SK-N-SH (cell line): ENCODE measurements at regions not wholly inside any gene's neighbourhood (a gene's known extent, or its start where the extent isn't known, plus 50 kb on each side); places are given as distances from the start of the nearest gene placed in this dataset.

Source experiments
- CTCF ChIA-PET: fragments of 300-600, 350-600 bp; formaldehyde crosslinking; extraction: SDS; loops from one replicate; lab custom pipeline; 2021; lab: Yijun Ruan, JAX
- POLR2A ChIA-PET: fragments of 350-600 bp; sonication (Branson Sonifier 250); formaldehyde crosslinking; extraction: SDS; loops from one replicate; lab custom pipeline; 2020; ENCODE audit warnings: antibody characterized with exemption, inconsistent platforms; lab: Yijun Ruan, JAX
- DNase-seq: peaks from one replicate; pipeline ENCODE4 v3.0.0; 2012
- H2AFZ ChIP-seq: fragments of 200-600 bp; sonication (generic); 2 replicates; pipeline ENCODE4 v1.8.1; 2016; ENCODE audit warnings: antibody characterized with exemption, mild to moderate bottlenecking, low read depth
- H3F3A ChIP-seq: fragments of 200-600 bp; sonication (generic); replicated peaks from 2 replicates; pipeline ENCODE3; 2016; ENCODE audit warnings: antibody characterized with exemption, mild to moderate bottlenecking; ENCODE audit not compliant: insufficient read depth
- H3K27ac ChIP-seq, 2 experiments: fragments of 200-500 bp in 1 of 2; fragments of 200-600 bp in 1 of 2; sonication (Bioruptor generic) in 1 of 2; sonication (generic), shearing (Covaris generic) in 1 of 2; 2 replicates each; pipeline versions ENCODE4 v1.5.1 to v1.6.1; 2014 to 2016; ENCODE audit warnings: low read depth in 2 of 2, inconsistent platforms in 1 of 2, low read length in 1 of 2, mild to moderate bottlenecking in 1 of 2, mixed read lengths in 1 of 2
- H3K27me3 ChIP-seq: fragments of 200-600 bp; sonication (generic), shearing (Covaris generic); 2 replicates; pipeline ENCODE4 v1.6.1; 2016; ENCODE audit warnings: mixed run types; ENCODE audit not compliant: insufficient read depth
- H3K36me3 ChIP-seq, 2 experiments: fragments of 200-500 bp in 1 of 2; fragments of 200-600 bp in 1 of 2; sonication (Bioruptor generic) in 1 of 2; sonication (generic) in 1 of 2; replicated peaks in 1 of 2; 2 replicates each; pipeline versions ENCODE3 to v1.5.1; 2014 to 2016; ENCODE audit warnings: low read length in 1 of 2, mild to moderate bottlenecking in 1 of 2; ENCODE audit not compliant: insufficient read depth in 2 of 2, control insufficient read depth in 1 of 2
- H3K4me1 ChIP-seq, 2 experiments: fragments of 200-500 bp in 1 of 2; fragments of 200-600 bp in 1 of 2; sonication (Bioruptor generic) in 1 of 2; sonication (generic), shearing (Covaris generic) in 1 of 2; 2 replicates each; pipeline versions ENCODE4 v1.5.1 to v1.6.1; 2014 to 2016; ENCODE audit warnings: low read depth in 1 of 2, low read length in 1 of 2, mixed run types in 1 of 2; ENCODE audit not compliant: insufficient read depth in 2 of 2, control insufficient read depth in 1 of 2
- H3K4me2 ChIP-seq: fragments of 200-600 bp; sonication (generic), shearing (Covaris generic); 2 replicates; pipeline ENCODE4 v1.6.1; 2017; ENCODE audit warnings: mixed run types
- H3K4me3 ChIP-seq, 2 experiments: fragments of 200-500 bp in 1 of 2; fragments of 200-600 bp in 1 of 2; sonication (Bioruptor generic) in 1 of 2; sonication (generic), shearing (Covaris generic) in 1 of 2; 2 replicates each; pipeline versions ENCODE4 v1.5.1 to v1.8.1; 2014 to 2016; ENCODE audit warnings: low read depth in 2 of 2, inconsistent platforms in 1 of 2, low read length in 1 of 2, mild to moderate bottlenecking in 1 of 2, mixed read lengths in 1 of 2, moderate library complexity in 1 of 2
- H3K79me2 ChIP-seq: fragments of 200-600 bp; sonication (generic); 2 replicates; pipeline ENCODE4 v1.8.1; 2017; ENCODE audit warnings: mild to moderate bottlenecking; ENCODE audit not compliant: insufficient read depth
- H3K9ac ChIP-seq: fragments of 200-600 bp; sonication (generic); 2 replicates; pipeline ENCODE4 v1.6.1; 2017; ENCODE audit warnings: mixed run types
- H3K9me2 ChIP-seq: fragments of 200-600 bp; sonication (generic); 2 replicates; pipeline ENCODE4 v1.6.1; 2017; ENCODE audit warnings: mixed run types
- H3K9me3 ChIP-seq: fragments of 200-600 bp; sonication (generic); 2 replicates; pipeline ENCODE4 v1.6.1; 2017; ENCODE audit warnings: mixed run types, mild to moderate bottlenecking, moderate library complexity
- H4K20me1 ChIP-seq: fragments of 200-600 bp; sonication (generic); 2 replicates; pipeline ENCODE4 v1.6.1; 2017; ENCODE audit warnings: mild to moderate bottlenecking, mixed run types; ENCODE audit not compliant: insufficient read depth
- CTCF ChIP-seq: fragments of 200-600 bp; sonication (generic); IDR thresholded peaks from 2 replicates; pipeline ENCODE4 v1.6.1; 2017; ENCODE audit warnings: antibody characterized with exemption, mild to moderate bottlenecking, moderate library complexity
- EZH2phosphoT487 ChIP-seq: fragments of 200-600 bp; sonication (generic); IDR thresholded peaks from 2 replicates; pipeline ENCODE4 v1.6.1; 2017; ENCODE audit warnings: low read depth, mixed run types, mild to moderate bottlenecking, antibody characterized with exemption, moderate library complexity, borderline replicate concordance
- FOSL2 ChIP-seq: IDR thresholded peaks from 2 replicates; pipeline ENCODE4 v1.4.0; 2012; ENCODE audit warnings: low read depth, mild to moderate bottlenecking, moderate library complexity, borderline replicate concordance
- FOXJ3 ChIP-seq: sonication (generic); formaldehyde crosslinking; IDR thresholded peaks from 2 replicates; pipeline ENCODE4 v1.5.1; 2020; ENCODE audit warnings: mild to moderate bottlenecking, missing genetic modification reagents
- MXI1 ChIP-seq: IDR thresholded peaks from 2 replicates; pipeline ENCODE4 v1.6.1; 2012; ENCODE audit warnings: mild to moderate bottlenecking, low read depth, low read length, improper control_type of control experiment
- NRF1 ChIP-seq: IDR thresholded peaks from 2 replicates; pipeline ENCODE4 v1.6.1; 2012; ENCODE audit warnings: low read depth, mild to moderate bottlenecking, low read length
- PBX3 ChIP-seq: IDR thresholded peaks from 2 replicates; pipeline ENCODE4; 2012
- RAD21 ChIP-seq: IDR thresholded peaks from 2 replicates; pipeline ENCODE4 v1.6.1; 2012; ENCODE audit warnings: mild to moderate bottlenecking, low read length
- RCOR1 ChIP-seq: fragments of 150-350 bp; IDR thresholded peaks from 2 replicates; pipeline ENCODE4 v1.6.1; 2017; ENCODE audit warnings: antibody characterized with exemption, low read length
- RXRA ChIP-seq: IDR thresholded peaks from 2 replicates; pipeline ENCODE4 v1.4.0; 2012; ENCODE audit warnings: low read depth, mild to moderate bottlenecking, borderline replicate concordance
- TAF1 ChIP-seq: IDR thresholded peaks from 2 replicates; pipeline ENCODE4 v1.6.1; 2012; ENCODE audit warnings: low read depth, mild to moderate bottlenecking, low read length, moderate library complexity, borderline replicate concordance
- TCF12 ChIP-seq: IDR thresholded peaks from 2 replicates; pipeline ENCODE4 v1.4.0; 2012
- TEAD4 ChIP-seq: IDR thresholded peaks from 2 replicates; pipeline ENCODE4 v1.4.0; 2012; ENCODE audit warnings: mild to moderate bottlenecking, borderline replicate concordance; ENCODE audit not compliant: insufficient read depth
- YY1 ChIP-seq: IDR thresholded peaks from 2 replicates; pipeline ENCODE4 v1.4.0; 2012; ENCODE audit warnings: low read depth, mild to moderate bottlenecking
- ZBTB33 ChIP-seq: IDR thresholded peaks from 2 replicates; pipeline ENCODE4 v1.4.0; 2012; ENCODE audit warnings: low read depth, borderline replicate concordance
- WGBS: methylation state at CpG from one replicate; pipeline ENCODE4 v1.1.6; 2017; ENCODE audit warnings: low lambda C conversion rate; 5-methylcytosine and 5-hydroxymethylcytosine counted together
- TF ChIP-seq, protein P1 (sequence below): IDR thresholded peaks from 2 replicates; pipeline ENCODE4 v1.6.1; 2012; ENCODE audit warnings: mild to moderate bottlenecking, low read depth, low read length, moderate library complexity
- TF ChIP-seq, protein P2 (sequence below): fragments of 150-350 bp; IDR thresholded peaks from 2 replicates; pipeline ENCODE4 v1.6.1; 2016; ENCODE audit warnings: mild to moderate bottlenecking, low read depth, low read length

DNA sequence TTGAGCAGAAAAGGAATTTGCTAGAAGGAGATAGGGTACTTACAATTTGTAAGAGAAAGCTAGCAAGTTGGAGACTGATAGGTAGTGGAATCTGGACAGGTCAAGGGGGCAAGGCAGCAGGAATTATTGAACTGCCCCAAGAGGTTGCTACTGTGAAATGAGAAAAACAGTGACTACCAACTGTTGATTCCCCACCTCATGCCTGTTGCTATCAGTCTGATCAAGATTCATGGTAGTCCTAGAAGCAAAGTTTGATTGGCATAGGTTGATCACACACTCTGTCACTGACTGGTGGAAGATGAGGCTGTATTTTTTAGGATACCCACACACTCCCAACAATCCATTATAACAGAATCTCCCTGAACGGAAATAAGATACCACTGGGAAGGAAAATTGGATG lies 89.4 kb upstream of the IGF1 start:
- Histone ChIP-seq H3K9me2 (no peaks in the 10 kb centered on the region), H3K9ac (no peak overlapping the region), H4K20me1 (no peaks in the 10 kb centered on the region), H3K27me3 (no peaks in the 10 kb centered on the region), H3K4me2 (no peak overlapping the region), H3K79me2 (no peaks in the 10 kb centered on the region), H3K9me3 (no peaks in the 10 kb centered on the region), H3K4me1 (peaks cover 0 to 19% of the 10 kb centered on the region in 2 experiments; a peak in 3 of 4 replicates), H3F3A (peaks cover 30% of the 10 kb centered on the region), H3K36me3 (no peaks in the 10 kb centered on the region), H3K27ac (no peak overlapping the region), H3K4me3 (no peak overlapping the region), H2AFZ (no peak overlapping the region; the same call in 1 of the 2 replicates)
- 79% methylated on average over 1 of the region's 1 CpG for WGBS
- ChIA-PET POLR2A (no interaction called here), CTCF (no interaction called here)
- TF ChIP-seq, protein P1, sequence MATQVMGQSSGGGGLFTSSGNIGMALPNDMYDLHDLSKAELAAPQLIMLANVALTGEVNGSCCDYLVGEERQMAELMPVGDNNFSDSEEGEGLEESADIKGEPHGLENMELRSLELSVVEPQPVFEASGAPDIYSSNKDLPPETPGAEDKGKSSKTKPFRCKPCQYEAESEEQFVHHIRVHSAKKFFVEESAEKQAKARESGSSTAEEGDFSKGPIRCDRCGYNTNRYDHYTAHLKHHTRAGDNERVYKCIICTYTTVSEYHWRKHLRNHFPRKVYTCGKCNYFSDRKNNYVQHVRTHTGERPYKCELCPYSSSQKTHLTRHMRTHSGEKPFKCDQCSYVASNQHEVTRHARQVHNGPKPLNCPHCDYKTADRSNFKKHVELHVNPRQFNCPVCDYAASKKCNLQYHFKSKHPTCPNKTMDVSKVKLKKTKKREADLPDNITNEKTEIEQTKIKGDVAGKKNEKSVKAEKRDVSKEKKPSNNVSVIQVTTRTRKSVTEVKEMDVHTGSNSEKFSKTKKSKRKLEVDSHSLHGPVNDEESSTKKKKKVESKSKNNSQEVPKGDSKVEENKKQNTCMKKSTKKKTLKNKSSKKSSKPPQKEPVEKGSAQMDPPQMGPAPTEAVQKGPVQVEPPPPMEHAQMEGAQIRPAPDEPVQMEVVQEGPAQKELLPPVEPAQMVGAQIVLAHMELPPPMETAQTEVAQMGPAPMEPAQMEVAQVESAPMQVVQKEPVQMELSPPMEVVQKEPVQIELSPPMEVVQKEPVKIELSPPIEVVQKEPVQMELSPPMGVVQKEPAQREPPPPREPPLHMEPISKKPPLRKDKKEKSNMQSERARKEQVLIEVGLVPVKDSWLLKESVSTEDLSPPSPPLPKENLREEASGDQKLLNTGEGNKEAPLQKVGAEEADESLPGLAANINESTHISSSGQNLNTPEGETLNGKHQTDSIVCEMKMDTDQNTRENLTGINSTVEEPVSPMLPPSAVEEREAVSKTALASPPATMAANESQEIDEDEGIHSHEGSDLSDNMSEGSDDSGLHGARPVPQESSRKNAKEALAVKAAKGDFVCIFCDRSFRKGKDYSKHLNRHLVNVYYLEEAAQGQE = no peak
- TF ChIP-seq, protein P2, sequence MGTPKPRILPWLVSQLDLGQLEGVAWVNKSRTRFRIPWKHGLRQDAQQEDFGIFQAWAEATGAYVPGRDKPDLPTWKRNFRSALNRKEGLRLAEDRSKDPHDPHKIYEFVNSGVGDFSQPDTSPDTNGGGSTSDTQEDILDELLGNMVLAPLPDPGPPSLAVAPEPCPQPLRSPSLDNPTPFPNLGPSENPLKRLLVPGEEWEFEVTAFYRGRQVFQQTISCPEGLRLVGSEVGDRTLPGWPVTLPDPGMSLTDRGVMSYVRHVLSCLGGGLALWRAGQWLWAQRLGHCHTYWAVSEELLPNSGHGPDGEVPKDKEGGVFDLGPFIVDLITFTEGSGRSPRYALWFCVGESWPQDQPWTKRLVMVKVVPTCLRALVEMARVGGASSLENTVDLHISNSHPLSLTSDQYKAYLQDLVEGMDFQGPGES = no peak
- TF ChIP-seq PBX3 = no peak
- TF ChIP-seq EZH2phosphoT487 = no peak
- TF ChIP-seq RCOR1 = no peak
- no peak for TF ChIP-seq RXRA
- TF ChIP-seq TCF12 = no peak
- TF ChIP-seq CTCF = no peak
- TF ChIP-seq TEAD4 = no peak
- no peak for TF ChIP-seq RAD21
- TF ChIP-seq FOXJ3 (CRISPR knock-in tag) = no peak
- TF ChIP-seq YY1 = no peak
- TF ChIP-seq FOSL2 = no peak
- TF ChIP-seq ZBTB33 = no peak
- no peak for TF ChIP-seq TAF1
- TF ChIP-seq MXI1 = no peak
- no peak for TF ChIP-seq NRF1
- DNase-seq = no peak
